Ecto neural progenitor cell (in vitro differentiated cells): ENCODE measurements at regions not wholly inside any gene's neighbourhood (a gene's known extent, or its start where the extent isn't known, plus 50 kb on each side); places are given as distances from the start of the nearest gene placed in this dataset.

ENCODE experiments used
- DNase-seq: peaks from one replicate; pipeline ENCODE4 v3.0.0-alpha.2; 2018; ENCODE audit warnings: low spot score

- no peak for DNase-seq
Observed at GRCh38 chr14:32004300-32004699, 72.8 kb upstream of the ARHGAP5 start.

DNA sequence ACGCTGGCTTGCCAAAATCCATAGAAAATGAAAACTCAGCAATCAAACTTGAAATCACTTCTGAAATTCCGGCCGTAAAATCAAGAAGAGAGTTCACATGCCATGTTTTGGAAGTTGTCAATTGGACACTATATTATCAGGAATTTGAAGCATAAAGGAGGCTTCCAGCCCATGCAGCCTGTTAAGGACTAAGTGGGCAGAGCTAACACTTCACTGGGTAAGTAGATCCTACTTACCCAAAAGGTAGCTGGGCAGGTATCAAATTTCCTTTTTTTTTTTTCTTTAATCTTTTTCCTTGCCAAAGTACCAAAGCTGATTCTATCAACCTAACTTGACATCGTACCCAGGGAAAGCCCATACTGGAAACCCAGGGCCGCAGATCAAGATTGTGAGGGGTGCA lies 71.5 kb upstream of the ARHGAP5 start:
- DNase-seq = no peak

DNA sequence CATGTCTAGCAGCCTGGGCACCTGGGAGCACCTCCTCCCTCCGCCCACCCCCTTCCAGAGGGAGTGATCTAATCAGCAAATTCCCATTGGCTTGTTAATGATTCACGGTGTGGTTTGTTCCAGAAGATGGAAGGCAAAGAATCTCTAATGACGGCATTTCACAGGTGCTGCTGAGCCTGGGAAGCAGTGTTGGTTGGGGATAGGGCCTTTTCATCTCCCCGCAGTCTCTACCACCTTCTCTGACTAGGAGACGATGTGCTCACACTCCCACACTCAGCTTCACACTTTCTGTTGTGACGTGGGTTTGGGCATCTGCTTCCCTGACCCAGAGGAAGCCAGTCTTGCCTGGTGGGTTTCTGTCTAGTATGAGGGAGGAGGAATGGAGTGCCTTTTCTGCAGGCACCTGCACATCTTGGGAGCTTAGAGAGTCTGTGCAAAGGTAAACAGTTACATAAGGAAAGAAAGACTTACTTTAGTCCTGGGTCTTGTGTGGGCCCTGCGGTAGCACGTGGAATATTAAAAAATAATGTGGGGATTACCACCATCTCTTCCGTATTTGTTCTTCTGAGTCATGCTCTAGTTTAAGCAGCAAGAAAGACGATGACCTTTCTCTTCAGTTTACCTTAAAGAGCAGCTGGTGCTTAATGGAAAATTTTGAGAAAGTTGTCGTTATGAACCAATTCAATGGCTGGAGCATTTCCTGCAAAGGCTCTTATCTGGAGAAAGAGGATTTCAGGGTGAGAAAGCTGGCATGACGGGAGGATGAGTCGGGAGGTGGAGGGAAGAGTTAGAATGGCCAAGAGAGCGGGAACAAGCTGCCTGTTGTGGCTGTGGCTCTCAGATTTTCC lies 70.6 kb upstream of the ARHGAP5 start:
- no peak for DNase-seq

DNA sequence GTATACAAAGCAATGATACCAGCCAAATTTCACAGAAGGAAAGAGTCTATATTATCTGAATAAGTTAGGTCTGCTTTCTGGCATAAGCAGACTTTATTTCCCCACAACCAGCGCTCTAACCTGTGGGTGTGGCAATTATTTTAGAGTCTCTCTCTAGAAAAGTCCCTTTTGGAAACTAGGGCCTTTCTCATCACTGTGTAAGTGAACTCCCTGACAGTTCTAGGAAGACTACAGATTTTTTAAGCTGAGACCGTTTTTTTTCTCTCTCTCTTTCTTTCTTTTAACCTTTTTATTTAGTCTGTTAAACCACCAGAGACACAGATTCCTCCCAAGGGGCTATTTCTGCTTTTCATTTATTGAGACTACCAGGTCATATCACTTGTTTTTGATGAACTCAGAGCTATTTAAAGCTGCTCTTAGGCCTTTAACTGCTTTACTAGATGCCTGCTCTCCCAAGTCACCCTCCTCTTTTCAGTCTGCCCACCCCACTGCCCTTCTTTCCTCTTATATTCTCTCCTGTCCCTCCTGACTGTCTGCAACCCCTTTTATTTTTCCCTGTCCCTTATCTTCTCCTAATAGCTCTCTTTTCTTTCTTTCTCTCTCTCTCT lies 69.2 kb upstream of the ARHGAP5 start:
- DNase-seq = no peak

DNA sequence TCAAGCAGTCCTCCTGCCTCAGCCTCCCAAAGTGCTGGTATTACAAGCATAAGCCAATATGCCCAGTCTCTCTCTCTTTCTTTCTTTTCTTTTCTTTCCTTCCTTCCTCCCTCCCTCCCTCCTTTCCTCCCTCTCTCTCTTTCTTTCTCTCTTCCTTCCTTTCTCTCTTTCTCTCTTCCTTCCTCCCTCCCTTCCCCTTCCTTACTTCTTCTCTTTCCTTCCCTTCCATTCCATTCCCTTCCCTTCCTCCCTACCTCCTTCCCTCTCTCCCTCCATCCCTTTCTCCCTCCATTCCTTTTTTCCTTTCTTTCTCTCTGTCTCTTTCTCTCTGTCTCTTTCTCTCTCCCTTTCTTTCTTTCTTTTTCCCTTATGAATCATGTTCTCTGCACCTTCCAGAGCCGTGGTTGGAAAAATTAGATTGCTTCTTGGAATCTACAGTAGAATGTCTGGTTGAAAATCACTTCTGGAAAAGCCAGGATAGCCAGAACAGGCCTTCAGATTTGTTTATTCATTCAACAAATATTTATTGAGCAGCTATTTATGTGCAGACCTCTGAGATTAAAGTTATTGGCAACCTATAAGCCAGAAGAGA lies 68.4 kb upstream of the ARHGAP5 start:
- DNase-seq = no peak

DNA sequence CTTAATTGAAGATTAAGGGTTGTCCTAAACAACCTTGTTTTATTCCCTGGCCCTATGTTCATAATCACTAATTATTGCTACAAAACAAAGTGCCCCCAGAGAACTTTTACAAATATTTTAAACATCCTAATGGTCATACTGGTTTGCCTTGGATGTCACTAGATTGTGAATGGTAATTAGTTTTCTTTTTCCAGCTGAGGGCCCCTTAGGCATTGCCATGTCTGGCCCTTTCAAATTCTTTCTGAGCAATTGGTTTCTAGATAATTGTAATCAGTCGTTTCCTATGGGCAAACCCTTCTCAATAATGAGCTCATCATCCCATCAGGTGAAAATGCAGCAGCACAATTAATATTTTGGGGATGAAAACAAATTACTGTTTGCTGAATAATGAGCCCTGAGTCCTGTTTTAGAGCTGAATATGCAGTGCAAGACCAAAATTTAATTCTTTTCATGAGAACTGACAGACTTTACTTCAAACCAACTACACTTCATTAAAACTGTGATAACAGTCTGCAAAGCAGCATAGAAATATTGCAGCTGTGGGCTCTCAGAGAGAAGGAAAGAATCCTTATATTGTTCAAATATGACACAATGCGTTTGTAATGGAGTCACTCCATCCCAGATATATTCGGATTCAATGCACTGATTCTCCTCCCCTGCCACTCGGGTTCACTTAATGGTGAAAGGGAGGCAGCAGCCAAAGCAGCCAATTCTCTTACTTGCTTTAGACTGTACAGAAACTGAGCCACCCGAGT lies 67.7 kb upstream of the ARHGAP5 start:
- DNase-seq = no peak

DNA sequence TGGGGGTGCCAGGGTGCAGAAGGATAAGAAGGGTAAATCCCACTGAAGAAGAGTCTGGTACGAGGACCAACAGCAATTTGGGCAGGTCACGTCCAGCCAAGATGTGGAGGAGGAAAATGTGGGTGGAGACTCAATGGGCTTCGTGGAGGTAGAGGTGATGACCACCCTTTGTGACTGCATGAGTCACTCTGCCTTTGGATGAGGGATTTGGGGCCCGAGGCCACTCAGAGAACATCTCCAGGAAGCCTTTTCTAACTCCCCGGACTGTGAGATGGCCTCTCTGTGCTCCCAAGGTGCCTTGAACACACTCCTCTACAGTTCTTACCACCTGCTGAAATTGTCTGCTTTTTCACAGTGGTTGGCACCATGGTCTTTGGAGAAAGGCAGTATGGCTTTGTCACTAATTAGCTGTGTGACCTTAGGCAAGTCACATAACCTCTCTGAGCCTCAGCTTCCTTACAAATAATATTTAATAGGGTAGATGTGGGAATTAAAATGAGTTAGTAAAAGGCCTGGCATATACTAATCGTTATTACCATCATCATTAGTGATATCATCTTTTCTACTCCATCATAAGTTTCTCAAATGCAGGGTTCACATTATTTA lies 67.0 kb upstream of the ARHGAP5 start:
- no peak for DNase-seq

- no peak for DNase-seq
Observed at GRCh38 chr14:32010604-32011125, 66.4 kb upstream of the ARHGAP5 start.

GRCh38 chr14:32011225-32011624 lies 65.9 kb upstream of the ARHGAP5 start:
- no peak for DNase-seq

DNA sequence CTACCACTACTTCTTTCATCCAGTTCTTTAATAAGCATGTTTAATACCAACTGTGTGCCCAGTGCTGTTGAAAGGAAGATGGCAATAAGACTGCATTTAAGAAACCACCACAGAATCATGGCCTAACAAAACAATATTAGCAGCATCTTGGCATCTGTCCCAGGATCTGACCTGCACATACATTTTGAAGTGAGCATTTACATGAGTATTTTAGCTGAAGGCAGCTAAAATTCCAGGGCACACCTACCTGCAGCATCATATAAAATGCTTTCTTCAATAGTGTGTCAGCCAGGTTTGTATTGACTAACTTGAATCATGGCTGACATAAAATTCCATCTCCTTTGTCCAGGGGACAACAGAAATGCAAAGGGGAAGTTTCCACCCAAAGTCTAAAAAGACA lies 65.0 kb upstream of the ARHGAP5 start:
- no peak for DNase-seq

DNA sequence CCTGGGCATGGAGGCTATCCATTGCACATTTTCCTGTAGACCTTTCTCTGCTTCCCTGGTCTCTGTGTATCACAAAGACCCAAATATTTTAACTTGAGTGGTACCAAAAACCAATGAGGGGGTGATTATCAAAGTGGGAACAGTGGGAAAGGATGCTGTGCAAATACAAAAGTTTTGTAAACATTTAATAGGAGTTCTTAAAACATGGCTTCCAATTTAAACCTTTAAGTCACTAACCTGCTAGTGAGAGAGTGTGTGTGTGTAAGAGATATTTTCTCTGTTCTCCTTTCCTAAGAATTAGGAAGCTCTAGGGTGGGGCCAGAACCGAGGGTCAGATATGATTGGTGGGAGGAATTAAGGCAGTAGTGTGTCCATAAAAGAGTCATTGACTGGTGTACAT lies 64.5 kb upstream of the ARHGAP5 start:
- DNase-seq = no peak

- DNase-seq = no peak
Observed at GRCh38 chr14:32013083-32013482, 64.0 kb upstream of the ARHGAP5 start.

GRCh38 chr14:32014057-32014456 lies 63.0 kb upstream of the ARHGAP5 start:
- DNase-seq = no peak

DNA sequence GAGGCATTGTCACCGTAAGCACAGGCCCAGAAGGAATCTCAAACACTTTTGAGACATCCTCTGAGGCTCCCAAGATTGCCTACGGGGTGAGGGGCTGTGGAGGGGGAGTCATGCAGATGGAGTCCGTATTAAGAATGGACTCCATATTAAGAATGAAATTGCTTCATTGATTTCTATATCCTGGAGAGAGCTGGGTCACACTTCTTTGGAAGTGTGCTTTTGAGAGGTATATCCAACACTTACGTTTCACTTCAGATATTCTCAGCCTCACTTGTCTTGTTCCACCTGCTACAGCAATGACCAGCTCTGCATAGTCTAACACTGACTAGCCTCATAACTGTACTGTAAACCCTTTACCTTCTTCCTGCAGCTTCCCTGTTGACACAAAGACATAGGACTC lies 62.6 kb upstream of the ARHGAP5 start:
- no peak for DNase-seq

- DNase-seq = no peak
Observed at GRCh38 chr14:32015166-32015565, 61.9 kb upstream of the ARHGAP5 start.

DNA sequence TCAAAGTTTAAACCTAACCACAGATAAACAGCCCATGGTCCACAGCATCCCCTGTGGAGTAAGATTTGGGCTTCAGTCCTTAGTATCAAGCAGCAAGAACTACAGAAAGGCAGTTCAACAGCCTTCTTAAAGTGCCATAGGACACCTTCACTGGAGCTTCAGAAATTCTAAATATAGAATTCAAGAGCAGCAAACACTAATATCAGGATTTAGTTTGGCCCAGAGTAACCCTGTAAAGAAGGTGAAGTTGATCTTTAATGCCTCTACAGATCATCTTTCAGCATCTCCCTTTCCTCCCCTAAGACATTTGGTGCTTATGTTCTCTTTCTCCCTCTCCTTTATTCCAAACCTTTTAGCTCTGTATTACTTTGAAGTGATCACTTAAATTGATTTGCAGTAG lies 59.5 kb upstream of the ARHGAP5 start:
- no peak for DNase-seq

DNA sequence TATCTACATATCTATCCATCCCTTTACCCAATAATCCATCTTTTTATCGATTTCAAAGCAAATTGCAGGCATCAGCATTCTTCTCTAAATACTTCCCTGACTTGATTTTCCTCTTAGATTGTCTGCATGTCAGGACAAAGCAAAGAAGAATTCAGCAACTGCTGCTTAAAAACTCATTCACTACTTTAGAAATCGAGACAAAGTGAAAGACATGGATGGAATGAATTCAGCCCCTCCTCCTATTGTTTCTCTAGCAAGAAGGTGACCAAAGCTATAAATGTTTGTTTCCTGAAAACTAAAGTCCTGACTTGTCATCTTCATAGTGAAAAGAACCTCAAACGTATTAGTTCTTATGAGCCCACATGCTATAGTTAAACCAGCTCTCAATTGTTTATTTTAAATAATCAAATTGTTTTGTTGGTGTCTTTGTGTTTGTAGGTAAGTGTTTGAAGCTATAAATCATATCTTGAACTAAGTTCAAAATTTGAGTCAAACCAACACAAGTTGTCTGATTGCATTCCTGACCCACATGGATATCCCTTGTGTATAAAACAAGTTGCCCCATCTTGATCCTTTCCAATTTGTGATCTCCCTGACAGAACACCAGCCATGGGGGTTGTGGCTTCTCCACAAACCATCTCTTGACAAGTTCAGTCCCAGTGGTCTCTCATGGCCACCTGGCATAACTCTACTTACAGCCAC lies 58.6 kb upstream of the ARHGAP5 start:
- DNase-seq = no peak

GRCh38 chr14:32019276-32019675 lies 57.8 kb upstream of the ARHGAP5 start:
- DNase-seq = no peak

DNA sequence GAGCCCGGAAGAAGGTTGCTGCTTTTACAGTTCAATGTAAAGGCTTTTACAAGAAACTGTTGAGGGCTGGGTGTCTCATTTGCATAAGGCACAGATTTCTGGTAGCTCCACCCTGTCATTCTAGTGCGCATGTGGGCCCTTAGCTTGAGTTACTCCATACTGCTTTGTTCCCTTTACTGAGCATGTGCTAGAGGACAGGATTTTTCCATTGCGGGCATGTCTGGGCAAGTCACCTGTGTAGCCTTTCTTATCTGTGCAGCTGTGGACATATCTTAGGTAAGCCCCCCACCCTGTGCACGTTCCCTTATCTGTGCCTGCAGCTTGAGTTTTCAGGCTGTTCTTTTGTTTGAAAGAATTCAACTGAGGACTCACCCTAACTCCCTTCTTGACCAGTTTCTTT lies 56.2 kb upstream of the ARHGAP5 start:
- no peak for DNase-seq

GRCh38 chr14:32021341-32021740 lies 55.8 kb upstream of the ARHGAP5 start:
- DNase-seq = no peak

GRCh38 chr14:32022525-32022924 lies 54.6 kb upstream of the ARHGAP5 start:
- no peak for DNase-seq
